GM21360 (cell line): ENCODE measurements at regions not wholly inside any gene's neighbourhood (a gene's known extent, or its start where the extent isn't known, plus 50 kb on each side); places are given as distances from the start of the nearest gene placed in this dataset.

Experiments used
- ATAC-seq: cut with Tn5 transposase; IDR thresholded peaks from one replicate; pipeline ENCODE4 v1.9.1; 2021; ENCODE audit warnings: mild to moderate bottlenecking, moderate library complexity; ENCODE audit not compliant: unreplicated experiment

- no peak for ATAC-seq
Observed at GRCh38 chrX:40199704-40200103, 101.9 kb upstream of the BCOR start.

DNA sequence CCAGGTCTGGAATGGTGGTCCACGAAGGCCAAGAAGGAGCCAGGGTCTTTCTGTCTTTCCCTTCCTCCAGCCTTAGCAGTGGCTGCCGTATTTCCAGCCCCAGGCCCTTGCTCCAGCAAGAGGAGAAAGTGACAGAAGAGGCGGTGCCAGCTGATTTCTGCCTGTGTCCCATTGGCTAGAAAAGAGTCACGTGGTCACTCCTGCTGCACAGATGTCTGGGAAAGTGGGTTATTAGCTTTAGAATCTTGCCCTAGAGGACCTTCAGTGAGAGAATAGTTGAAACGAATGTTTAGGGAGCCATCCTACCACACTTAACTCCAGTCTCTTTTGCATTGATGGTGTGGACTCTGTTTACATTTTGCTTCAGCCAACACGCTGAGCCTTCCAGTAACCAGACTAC lies 99.3 kb upstream of the BCOR start:
- ATAC-seq: no peak

GRCh38 chrX:40195368-40195767 lies 97.6 kb upstream of the BCOR start:
- ATAC-seq: no peak

- ATAC-seq: no peak
Observed at GRCh38 chrX:40192196-40192595, 94.4 kb upstream of the BCOR start.

DNA sequence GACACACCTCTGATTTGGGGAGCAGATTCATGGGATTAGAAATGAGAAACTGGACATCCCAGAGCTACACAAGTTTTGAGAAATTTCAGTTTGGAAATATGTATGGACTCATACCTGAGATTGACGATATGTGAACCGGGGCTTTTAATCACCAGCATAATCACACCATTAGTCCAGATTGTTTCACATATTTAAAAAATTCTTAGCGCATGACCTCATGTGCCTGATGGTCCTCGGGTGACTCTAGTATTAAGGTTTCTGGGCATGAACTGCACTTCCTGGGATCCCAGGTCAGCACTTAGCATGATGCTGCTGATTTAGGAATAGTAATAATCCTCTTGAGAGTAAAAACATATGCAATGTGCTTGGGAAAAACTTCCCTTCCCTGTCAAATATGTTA lies 91.9 kb upstream of the BCOR start:
- ATAC-seq: no peak

GRCh38 chrX:40188573-40189417 lies 91.0 kb upstream of the BCOR start:
- ATAC-seq: no peak

- no peak for ATAC-seq
Observed at GRCh38 chrX:40184968-40185367, 87.2 kb upstream of the BCOR start.

DNA sequence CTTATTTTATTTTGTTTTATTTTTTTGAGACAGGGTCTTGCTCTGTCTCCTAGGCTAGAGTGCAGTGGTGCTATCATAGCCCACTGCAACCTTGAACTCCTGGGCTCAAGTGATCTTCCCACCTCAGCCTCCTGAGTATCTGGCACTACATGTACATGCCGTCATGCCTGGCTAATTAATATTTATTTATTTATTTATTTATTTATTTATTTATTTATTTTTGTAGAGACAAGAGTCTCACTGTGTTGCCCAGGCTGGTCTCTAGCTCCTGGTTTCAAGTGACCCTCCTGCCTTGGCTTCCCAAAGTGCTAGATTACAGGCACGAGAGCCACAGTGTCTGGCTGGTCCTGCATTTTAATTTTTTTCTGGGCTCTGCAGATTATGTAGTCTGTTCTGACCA lies 84.9 kb upstream of the BCOR start:
- no peak for ATAC-seq

- ATAC-seq: no peak
Observed at GRCh38 chrX:40182095-40182494, 84.3 kb upstream of the BCOR start.

DNA sequence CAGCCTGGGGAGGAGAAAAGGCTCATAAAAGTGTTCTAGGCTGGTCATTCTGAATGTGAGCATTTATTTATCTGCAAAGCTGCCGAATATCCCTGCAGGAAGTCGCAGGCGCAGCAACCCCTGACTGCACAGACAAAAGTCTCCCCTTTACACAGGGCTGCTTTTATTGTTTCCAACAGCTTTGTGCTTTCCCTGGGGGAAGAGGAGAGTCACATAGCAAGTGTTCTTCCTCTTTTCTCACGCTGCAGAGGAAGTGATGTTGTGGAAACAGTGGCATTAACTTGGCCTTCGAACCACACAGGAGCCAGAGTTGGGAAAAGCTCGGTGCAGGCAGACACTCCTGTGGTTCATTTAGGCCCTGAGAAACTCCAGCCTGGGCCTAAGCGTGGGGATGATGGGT lies 81.5 kb upstream of the BCOR start:
- no peak for ATAC-seq

- no peak for ATAC-seq
Observed at GRCh38 chrX:40177942-40178715, 80.4 kb upstream of the BCOR start.

DNA sequence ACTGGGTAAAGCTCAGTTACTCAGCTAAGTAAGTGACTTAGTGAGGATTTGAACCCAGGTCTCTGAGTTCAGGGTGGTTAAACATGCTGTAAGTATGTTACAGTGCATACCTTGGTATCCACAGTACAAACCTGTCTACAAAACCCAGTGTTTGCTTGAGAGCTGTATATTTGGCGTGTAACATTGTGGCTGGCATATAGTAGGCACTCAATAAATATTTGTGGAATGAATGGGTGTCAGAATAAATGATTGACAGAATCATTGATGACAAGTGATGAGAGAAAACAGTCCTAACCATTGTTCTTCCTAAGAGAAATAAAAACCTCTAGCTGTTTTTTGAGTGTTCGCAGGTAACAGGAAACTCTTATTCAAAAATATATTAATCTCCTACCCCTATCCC lies 79.7 kb upstream of the BCOR start:
- no peak for ATAC-seq

GRCh38 chrX:40177117-40177430 lies 79.3 kb upstream of the BCOR start:
- ATAC-seq: no peak

DNA sequence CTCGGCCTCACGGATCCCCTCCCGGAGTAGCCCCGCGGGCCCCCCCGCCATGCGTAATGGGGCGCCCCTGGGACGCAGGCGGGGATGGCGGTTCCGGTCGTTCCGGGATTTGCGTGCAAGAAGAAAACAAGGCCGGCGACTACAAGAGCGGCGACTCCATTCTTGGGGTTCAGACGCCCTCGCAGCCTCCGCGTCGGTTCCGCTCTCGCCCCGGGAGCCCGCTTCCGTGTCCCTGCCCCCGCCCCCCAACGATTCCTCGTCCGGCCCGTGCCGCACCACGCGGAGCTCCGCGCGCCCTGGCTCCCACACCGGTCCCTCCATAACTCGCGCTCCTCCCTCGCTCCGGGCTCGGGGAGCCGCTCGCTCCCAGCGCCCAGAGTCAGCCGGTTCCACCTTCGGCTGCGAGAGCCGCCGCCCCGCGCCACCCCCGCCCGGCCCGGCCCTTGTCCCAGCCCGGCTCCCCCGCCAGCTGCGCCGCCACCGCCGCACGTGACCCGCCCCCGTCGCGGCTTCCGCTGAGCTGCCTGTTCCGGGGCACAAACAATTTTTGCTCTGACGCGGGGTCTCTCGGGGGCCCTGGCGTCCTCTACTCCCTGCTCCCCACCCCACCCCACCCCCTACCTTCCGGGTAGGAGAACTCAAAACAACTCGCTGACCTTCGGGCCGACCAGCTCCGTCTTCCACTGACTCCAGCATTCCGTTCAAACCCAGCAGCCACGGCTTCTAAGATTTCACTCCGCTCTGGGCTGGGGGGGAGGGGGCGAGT lies 78.8 kb upstream of the BCOR start:
- ATAC-seq: peak; percentile 32

GRCh38 chrX:40175511-40176350 lies 78.0 kb upstream of the BCOR start:
- ATAC-seq: peak; percentile 30

DNA sequence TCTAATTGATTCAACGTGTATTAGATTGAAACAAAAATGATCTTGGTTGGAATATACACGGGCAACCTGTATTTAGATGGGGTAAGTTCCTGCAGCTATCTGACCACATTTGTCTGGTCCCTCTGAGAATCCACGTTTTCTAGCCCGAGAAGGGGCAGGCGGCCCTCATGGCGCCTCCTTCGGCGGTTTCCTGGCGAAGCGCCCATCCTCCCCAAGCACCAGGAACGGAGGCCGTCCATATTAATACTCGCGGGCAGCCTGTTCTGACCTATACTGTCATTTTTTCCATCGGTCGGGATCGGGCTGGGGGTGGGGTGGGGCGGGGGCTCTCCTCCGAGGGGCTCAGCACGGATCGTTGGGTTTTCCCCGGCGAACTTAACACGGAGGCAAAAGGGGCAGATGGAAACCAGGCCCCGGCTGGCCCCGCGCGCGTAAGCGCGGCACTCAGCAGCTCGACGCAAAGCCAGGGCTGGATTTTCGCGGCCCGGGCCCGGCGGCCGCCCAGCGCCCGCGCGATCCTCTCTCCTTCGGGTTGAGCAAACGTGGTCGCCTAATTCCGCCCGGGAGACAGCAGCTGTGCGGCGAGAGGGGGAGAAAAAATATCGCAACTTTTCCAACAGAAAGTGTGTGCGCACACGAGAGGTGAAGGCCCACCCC lies 77.2 kb upstream of the BCOR start:
- peak; percentile 18 for ATAC-seq

DNA sequence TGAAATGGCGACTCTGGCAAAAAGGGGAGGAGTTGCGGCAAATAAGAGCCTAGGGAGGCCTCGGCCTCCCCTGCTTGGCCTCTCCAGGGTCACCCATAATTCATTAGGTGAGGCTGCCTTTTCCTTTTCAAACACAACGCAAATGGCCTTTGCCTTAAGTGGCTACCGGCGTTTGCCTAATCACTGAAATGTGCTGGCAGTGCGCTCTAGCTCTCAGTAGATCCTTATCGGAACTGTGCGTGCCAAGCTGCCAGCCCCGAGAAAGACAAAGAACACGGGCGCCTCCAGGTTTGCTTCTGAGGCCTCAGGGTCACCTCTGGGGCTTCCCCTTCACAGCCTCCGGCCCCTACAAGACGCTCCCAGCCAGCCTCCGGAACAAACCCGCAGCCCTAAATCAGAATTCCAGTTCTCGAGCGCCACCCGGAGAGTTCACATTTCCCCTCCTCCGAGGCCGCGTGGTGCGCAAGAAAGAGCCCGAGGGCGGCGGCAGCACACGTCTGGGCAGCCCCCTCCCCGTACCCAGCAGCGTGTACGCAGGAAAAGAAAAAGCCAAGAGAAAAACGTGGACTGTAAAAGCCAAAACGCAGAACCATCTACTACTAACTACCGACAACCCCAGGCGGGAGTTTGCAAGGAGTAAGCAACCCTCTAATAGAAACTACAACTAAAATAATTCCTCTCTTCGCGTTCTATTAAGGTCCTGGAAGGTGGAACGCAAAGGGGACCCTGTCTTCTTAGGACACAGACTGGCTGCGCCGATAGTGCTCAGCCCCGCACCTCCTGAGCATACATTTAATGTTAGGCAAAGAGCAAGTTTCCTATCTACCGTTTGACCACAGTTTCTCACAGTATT lies 76.5 kb upstream of the BCOR start:
- ATAC-seq: no peak

DNA sequence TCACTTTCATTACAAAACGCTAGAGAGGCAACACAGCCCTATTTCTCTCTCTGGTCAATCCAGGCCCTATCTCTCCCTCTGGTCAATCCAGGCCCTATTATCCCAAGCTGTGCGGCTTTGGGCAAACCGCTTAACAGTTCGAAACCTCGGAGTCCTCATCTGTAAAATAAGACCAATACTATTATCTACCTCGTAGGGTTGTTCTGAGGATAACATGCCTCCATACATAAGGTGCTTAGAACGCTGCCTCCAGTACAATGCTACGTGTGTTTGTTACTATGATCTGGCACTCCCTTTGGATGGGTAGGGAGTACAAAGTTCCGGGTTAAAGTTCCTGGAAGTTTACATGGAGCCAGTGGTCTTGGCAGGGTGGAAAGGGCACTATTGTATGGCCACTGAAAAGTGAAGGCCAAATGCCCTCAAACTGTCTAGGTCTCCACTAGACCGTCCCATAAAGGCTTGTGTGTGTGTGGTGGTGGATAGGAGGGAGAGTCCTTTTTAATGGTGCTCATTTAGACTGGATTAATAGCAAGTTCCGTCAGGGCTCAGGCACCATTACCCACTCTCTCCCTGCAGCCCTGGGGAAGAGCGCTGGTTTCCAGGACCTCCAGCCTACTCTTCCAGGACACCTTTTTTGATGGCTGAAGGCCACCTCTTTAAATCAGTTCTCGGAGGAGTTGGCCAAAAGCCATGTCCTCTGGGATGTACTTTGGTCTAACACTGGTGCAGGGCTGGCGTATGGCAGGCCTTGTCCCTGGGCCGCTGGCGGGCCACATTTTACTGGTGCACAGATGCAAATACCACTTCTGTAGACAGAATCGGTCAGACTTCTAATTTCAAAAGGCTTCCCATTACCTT lies 75.6 kb upstream of the BCOR start:
- ATAC-seq: no peak
